GM21737 (cell line): ENCODE measurements at regions not wholly inside any gene's neighbourhood (a gene's known extent, or its start where the extent isn't known, plus 50 kb on each side); places are given as distances from the start of the nearest gene placed in this dataset.
"Not testable (repeated sequence)": the region's sequence is repeated elsewhere in the genome, so short reads cannot be mapped to it uniquely, and the experiment has no call there.

Source experiments
- ATAC-seq: cut with Tn5 transposase; IDR thresholded peaks from one replicate; pipeline ENCODE4 v1.9.1; 2021; ENCODE audit warnings: mild to moderate bottlenecking, moderate library complexity; ENCODE audit not compliant: unreplicated experiment

DNA sequence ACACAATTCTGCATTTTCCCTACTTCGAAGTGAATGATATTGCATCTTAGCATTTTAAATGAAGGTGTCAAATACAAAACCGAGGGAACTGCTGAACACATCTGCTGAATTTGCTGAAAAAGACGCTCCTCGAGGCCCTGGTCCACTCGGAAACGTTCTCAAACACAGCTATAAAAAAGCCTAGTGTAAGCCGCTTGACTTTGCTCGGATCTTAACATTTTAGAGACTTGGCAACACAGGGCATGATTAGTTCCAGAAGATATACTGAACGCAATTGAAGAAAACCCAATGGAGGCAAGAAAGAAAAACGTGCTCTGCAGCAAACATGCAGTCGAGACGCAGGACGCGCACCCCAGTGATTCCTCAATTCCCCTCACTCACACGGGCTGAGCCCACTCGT is 506.4 kb upstream of the AMELY start:
- no peak for ATAC-seq

DNA sequence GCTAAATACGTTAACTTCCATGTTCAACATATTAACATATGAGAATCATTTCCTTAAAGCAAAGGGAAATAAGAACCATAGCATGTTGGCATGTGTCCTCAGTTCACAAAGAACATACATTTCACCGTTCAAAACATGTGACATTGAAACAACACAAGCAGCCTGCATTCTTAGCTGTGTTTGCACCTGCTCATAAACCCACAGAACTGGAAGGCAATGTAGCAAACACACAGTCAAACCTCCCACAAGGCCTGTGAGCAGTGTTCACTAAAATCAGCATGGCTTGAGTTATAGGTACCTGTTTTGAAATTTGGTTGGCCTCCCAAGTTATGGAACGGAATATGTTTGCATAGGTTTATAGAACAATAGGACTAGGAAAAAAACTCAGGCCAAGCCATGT is 504.9 kb upstream of the AMELY start:
- ATAC-seq: no peak

DNA sequence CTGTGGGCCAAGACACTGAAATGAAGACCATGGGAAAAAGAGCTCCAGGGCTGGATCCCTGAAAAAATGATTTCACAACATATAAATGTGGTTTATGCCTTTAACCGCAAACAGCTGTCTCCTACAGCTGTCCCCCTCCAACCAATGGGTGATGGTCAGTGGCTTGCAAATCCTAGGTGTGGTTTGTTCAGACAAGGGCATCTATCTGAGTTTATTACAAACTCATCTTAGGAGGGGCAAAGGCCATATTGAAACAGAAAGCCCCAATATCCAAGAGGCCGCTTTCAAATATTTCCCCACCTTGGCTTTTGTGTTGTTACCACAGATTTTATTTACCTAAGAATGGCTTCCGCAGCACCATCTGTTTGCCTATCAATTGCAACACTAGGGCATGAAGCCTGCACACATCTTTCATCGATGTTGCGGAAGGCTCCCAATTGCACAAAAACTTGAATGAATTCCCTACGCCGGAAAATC is 503.6 kb upstream of the AMELY start:
- no peak for ATAC-seq

DNA sequence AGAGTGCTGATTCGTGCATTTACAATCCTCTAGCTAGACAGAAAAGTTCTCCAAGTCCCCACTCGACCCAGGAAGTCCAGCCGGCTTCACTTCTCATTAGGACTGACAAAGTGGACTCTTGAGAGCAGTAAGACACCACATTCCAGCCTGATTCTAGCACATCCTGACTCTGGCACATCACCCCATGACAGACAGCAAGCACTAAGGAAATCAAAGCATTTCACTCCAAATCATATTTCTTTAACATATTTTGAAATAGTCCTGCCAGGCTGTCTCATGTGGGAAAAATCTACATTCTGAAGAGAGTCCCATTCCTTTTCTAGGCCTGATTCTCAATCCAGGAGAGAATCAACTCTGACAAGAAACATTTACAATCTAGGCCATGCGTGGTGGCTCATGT is 478.5 kb upstream of the AMELY start:
- ATAC-seq: no peak

DNA sequence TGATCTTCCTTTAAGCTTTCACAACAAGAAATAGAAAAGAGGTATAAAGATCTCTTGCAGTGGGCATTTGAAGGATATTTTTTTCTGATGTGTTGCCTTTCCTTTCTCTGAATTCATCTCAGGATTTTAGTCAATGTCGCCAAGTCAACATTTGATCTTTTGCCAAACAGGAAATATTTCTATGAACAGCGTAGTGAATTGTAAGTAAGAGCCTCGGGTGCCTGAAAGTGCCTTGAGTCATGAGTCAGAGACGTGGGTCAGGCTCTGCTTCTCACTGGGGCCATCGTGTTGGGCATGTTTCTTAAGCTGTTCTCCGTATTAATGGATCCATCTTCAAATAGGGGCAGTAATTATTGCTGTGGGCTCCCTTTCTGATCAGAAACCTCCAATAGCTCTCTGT is 471.4 kb upstream of the AMELY start:
- no peak for ATAC-seq

DNA sequence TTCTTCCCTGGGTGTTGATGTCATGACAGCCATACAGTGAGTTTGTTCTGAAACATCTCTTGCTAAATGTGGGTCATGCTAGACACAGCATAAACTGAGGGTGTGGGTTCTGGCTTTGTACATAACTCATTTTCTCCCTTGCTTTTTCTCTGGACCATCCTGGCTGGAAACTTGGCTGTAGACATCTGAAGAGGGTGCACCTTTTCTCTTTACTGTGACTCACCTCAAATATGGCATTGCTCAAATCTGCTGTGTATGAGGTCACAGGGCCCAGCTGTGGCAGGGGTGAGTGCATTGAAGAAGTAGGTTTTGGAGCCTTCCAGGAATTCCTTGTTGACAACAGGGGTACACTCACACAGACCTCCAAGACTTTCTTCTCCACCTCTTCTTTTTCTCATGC is 465.5 kb upstream of the AMELY start:
- no peak for ATAC-seq

DNA sequence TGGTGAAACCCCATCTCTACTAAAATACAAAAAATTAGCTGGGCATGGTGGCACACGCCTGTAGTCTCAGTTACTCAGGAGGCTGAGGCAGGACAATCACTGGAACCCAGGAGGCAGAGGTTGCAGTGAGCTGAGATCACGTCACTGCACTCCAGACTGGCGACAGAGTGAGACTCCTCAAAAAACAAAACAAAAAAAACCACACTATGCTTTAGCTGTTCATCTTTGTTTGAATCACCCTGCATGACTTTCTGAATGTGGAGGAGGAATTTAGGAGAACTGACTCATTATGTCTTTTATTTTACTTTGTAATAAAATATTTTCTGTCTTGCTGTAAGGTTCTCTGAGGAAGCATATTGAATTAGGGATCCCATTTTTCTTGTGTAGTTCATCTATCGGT is 462.9 kb upstream of the AMELY start:
- ATAC-seq: not testable (repeated sequence)

DNA sequence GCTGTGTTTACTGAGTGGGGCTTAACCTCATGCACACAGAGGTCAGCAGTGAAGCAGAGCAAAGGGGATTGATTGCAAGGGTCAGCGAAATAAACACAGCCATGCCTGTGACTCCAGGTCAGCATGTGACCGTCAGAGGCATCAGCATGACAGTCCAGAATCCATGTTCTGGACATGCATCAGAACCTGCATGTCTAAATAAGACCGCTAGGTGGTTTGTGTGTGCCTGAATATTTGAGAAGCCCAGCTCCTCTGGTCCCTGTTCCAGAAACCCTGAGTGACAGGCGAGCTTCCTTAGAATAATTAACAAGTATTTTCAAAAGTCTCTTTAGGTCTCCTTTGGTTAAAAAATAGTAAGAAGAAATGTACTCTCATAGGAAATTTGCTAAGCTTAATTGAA is 460.4 kb upstream of the AMELY start:
- ATAC-seq: not testable (repeated sequence)

DNA sequence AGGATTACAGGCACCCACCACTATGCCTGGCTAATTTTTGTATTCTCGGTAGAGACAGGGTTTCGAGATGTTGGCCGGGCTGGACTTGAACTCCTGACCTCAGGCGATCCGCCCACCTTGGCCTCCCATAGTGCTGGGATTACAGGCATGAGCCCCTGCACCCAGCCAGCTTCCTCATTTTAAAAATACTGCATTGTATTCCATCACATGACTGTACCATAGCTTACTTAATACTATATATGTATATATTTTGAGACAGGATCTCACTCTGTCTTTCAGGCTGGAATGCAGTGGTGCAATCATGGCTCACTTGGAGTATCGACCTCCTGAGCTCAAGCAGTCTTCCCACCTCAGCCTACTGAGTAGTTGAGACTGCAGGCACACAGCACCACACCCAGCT is 459.5 kb upstream of the AMELY start:
- not testable (repeated sequence) for ATAC-seq

DNA sequence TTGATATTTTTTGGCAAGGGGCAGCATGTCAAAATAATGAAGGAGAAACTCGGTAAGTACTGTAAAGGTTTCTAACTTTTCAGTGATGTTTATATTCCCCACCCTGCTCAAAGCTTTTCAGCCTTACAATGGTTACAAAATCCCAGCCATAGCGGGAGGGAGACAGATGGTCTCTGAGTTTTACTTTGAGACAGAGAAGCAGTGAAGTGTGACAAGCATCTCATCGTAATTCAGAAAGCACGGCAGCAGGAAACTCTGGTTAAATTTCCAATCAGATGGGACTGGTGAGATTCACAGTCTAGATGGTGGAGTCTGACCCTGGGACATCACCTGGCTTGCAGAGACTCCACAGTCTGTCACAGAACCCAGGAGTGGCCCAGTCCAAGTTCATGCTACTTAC is 448.0 kb upstream of the AMELY start:
- ATAC-seq: no peak

DNA sequence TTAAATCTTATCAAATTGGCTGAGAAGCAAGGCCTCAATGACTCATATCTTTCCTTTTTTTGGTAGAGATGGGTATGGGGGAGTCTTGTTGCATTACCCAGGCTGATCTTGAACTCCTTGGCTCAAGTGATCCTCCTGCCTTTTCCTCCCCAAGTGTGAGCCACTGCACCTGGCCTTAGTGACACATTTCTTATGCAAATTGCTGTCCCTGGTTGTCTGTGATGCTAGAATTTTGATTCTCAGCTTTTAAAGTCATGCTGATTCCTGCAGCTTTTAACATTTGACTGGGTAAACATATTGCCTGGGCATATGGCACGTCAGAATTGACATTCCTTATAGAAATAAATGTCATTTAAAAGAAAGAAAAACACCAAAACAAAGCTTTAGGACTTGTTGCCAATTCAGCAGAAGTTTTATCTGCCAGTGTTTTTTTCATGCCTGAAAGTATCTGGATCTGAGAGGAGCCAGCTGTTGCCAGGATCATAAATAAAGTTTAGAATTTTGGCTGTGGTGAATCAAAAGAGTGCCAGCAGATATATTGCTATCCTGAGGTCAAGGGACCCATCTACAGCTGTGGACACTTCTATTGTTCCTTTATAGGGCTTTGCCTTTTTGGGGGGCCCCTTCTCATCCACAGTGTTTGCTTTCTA is 446.7 kb upstream of the AMELY start:
- ATAC-seq: no peak

DNA sequence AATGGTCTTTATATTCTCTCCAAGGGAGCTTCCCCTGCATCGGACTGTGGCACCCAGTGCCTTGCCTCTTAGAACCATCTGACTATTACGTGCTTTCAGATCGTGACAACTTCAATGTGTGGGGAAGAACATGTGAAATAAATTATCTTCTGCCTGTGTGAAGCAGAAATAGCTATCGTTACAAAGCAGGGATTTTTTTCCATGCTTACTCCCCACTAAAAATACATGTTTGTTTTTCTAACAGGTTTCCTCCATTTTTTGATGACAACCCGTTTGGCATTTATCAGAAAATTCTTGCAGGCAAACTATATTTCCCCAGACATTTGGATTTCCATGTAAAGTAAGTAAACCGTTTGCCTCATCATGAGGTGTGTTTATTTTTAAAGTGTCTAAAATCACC is 444.3 kb upstream of the AMELY start:
- ATAC-seq: not testable (repeated sequence)

DNA sequence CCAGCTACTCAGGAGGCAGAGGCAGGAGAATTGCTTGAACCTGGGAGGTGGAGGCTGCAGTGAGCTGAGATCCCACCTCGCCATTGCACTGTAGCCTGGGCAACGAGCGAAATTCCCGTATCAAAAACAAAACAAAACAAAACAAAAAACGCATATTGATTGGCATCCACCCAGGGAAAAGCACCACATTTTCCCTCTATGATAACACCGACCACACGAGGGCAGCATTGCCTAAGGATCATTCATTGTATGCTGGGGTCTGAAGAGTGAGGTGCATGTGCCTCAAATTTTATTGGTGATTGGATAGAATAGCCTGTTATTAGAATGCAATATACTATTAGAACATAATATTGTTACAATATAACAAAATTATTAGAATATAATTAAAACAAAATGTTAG is 433.1 kb upstream of the AMELY start:
- no peak for ATAC-seq

DNA sequence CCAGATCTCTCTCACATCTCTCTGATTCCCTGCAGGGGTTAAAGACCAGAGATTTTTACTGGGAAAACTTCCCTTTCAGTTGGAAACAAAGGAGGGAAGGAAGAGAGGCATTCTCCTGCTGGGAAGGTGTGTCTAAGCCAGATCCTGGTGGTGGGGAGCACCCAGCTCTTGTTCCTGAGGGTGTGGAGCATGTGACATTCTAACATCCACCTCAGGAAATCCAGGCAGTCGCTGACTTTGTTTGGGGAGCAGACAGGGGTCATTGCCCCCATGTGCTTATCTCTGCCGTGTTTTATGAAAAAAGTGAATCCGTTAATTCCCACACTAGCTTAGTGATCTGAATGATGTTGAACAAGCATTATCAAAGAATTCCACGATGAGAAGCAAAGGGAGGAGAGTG is 431.7 kb upstream of the AMELY start:
- no peak for ATAC-seq

DNA sequence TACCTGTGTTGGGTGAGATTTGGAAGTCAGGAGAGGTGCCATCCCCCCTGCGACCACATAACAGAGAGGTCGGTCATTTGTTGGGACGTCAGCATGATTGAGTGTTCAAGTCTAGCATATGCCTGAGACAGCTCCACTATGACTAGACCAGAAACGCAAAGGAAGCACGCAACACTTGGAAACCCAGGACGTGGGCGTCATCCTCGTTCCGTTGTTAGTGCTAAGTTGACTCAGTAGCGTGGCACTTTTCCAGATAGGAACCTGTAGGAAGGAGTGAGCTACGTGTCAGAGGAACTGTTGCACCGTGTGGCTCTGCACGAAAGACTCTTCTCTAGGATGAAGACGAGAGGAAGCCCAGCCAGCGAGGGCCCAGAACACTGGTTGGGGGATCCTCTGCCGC is 431.2 kb upstream of the AMELY start:
- ATAC-seq: not testable (repeated sequence)

DNA sequence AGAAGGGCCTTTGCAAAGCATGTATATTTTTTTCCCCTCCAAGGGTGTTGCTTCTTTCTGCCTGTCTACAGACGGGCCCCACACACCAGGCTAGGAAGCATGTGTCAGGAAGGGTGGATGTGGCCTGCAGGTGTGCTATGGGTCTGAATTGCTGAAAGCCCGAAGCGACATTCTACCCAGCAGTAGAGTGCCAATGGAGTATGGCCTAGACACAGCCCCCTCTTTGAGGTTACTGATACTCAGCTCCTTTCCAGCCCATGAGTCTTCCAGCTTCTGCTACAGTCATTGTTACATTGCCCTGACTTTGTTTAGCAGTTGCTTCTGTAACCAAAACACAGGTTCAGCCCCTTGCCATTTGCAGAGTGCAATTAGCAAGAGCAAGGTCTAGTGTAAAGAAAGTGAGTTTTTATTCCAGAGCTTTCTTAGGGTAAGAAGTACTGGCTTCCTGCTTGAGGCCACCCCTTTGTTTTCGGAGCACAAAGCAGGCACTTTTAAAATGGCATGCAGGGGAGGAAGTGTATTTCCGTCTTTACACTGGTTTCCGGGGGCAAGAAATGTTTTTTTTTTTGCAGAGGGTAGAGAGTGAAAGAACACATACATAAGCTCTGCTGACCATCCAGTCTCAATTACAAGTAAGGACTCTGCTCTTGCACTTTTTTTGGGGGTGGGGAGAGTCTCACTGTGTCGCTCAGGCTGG is 428.0 kb upstream of the AMELY start:
- no peak for ATAC-seq

DNA sequence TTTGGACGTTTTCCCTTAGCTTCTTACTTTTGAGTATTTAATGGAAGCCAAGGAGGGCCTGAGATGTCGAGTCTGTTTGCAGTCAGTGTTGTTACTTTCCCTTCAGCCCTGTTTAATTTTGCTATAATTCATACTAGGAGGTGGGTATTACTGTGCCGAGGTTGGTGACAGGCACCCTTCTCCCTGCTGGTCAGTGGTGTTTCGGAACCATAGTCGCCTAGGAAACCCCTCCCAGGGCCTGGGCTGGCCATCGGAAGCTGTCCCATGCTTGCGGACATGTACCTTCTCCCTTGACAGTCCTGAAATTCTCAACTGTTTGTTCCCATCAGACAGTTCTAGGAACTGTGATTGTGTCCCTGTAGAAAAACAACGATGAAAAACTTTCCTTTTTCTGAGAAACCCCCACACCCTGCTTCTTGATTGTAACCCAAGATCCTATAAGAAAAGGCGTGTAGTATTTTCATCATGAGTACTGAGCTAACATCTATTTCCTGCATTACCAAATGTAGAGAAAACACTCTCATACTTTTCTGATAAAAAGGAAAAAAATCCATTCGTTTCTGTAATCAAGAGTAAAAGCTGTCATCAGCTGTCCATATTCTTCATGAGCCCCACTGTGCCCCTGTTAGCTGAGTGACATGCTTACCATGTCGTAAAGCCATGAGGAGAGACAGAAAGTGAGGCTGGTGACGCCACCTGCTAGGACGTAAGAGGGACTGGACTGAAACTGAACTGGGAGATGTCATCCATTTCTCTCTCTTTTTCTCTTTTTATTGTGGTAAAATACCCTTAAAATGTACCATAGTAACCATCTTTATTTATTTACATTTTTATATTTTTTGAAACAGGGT is 424.7 kb upstream of the AMELY start:
- no peak for ATAC-seq

DNA sequence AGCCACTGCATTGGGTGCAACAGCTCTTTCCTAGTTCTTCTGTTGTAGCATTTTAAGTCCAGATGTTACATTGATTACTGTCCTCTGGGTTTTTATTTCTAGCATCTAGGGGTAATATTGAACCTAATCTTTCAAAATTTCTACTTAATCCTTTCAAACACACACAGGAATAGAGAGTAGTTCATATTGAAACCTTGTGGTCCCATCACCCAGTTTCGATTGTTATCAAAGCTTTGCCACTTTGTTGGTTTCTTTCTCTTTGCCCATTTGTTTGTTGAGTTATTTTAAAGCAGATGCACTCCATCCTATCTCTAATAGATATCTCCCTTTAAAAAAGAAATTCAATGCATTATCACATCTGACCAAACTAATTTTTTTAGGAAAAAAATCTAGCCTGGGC is 422.9 kb upstream of the AMELY start:
- ATAC-seq: no peak

DNA sequence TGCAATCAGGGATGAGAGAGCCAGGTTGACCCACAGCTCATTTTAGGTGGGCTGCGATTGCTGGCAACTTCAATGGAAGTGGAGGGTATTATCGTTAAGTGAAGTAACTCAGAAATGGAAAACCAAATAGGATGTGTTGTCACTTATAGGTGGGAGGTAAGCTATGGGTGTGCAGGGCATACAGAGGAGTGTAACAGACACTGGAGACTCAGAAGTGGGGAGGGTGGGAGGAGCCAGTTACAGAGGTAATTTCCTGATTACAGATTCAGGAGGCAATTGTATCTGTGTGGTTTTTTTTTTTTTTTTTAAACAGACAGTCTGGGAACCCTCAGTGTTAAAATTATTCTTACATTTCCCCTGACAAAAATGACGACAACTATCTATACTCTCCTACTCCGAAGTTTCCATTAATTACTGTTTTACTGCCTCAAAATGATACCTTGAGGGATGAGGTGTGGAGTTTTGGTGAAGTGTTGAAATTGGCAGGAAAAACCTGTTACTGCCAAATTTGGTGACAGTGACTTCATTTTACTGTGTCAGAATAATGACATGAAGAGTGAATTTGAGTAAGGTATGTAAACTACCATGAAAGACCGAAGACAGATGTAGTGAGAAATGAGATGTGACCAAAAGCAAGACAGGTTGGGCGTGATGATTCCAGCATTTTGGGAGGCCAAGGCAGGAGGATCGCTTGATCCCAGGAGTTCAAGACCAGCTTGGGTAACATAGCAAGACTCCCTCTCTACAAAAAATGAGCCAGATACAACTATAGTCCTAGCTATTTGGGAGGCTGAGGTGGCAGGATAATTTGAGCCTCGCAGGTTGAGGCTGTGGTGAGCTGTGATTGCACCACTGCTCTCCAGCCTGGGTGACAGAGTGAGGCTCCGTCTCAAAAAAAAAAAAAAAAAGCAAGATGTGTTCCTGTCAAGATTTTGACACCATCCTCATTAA is 415.0 kb upstream of the AMELY start:
- no peak for ATAC-seq

DNA sequence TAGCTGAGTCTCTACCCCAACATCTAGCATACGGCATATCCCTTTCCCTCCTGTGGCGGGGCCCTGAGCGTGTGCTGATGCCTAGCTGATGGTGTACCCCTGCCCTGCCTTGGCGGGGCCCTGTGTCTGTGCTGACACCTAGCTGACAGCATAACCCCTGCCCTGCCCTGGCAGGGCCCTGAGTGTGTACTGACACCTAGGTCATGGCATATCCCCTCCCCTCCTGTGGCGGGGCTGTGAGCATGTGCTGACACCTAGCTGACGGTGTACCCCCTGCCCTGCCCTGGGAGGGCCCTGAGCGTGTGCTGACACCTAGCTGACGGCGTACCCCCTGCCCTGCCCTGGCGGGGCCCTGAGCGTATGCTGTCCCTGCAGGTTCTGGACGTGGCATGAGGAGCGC is 414.0 kb upstream of the AMELY start:
- no peak for ATAC-seq

DNA sequence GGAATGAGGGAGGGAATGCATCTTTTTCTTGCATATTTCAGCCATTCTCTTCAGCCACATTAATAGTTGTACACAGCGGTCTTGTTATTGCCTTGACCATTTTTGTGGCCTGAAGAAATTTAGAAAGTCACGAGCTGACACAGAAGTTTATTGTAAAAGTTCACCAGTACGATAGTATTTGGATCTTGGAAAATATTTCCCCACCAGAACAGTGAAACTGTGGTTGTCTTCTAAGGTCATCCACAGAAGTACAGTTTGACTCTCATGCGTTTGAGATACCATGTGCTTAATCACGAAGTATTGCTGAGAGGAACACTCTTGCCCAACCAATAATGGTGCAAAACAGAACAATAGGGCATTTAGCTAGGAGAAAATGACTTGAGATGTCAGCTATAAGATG is 409.2 kb upstream of the AMELY start:
- ATAC-seq: no peak
